Astrocyte (in vitro differentiated cells and primary cell): ENCODE measurements at regions not wholly inside any gene's neighbourhood (a gene's known extent, or its start where the extent isn't known, plus 50 kb on each side); places are given as distances from the start of the nearest gene placed in this dataset.

Experiments
- DNase-seq: peaks from one replicate; pipeline ENCODE4 v3.0.0-alpha.2; 2010; ENCODE audit warnings: low read depth
- FAIRE-seq: peaks from 2 replicates; lab custom pipeline; 2011; peaks lifted over from hg19 to GRCh38; lab: Jason Lieb, UNC
- H2AFZ ChIP-seq: 2 replicates; pipeline ENCODE4 v1.6.0; 2012; ENCODE audit warnings: low read depth, low read length, inconsistent platforms
- H3K27ac ChIP-seq: 2 replicates; pipeline ENCODE4 v1.5.1; 2011; ENCODE audit warnings: low read depth, low read length, inconsistent platforms
- H3K27me3 ChIP-seq: 2 replicates; pipeline ENCODE4 v1.6.0; 2011; ENCODE audit warnings: low read length, inconsistent platforms; ENCODE audit not compliant: insufficient read depth
- H3K36me3 ChIP-seq: 2 replicates; pipeline ENCODE4 v1.5.1; 2011; ENCODE audit warnings: low read length, inconsistent platforms; ENCODE audit not compliant: insufficient read depth
- H3K4me1 ChIP-seq: 2 replicates; pipeline ENCODE4 v1.5.1; 2011; ENCODE audit warnings: low read length, inconsistent platforms; ENCODE audit not compliant: insufficient read depth
- H3K4me2 ChIP-seq: 2 replicates; pipeline ENCODE4 v1.6.0; 2012; ENCODE audit warnings: low read length, inconsistent platforms
- H3K4me3 ChIP-seq: 2 replicates; pipeline ENCODE4 v1.5.1; 2011; ENCODE audit warnings: low read depth, mild to moderate bottlenecking, low read length, inconsistent platforms; ENCODE audit not compliant: insufficient read depth
- H3K79me2 ChIP-seq: 2 replicates; pipeline ENCODE4 v1.6.0; 2012; ENCODE audit warnings: mild to moderate bottlenecking, low read length, inconsistent platforms; ENCODE audit not compliant: insufficient read depth
- H3K9ac ChIP-seq: 2 replicates; pipeline ENCODE4 v1.6.0; 2012; ENCODE audit warnings: mild to moderate bottlenecking, low read length, inconsistent platforms
- H3K9me3 ChIP-seq: 2 replicates; pipeline ENCODE4 v1.5.1; 2012; ENCODE audit warnings: low read depth, mild to moderate bottlenecking, low read length, inconsistent platforms; ENCODE audit not compliant: insufficient read depth
- H4K20me1 ChIP-seq: 2 replicates; pipeline ENCODE4 v1.6.0; 2012; ENCODE audit warnings: low read length, inconsistent platforms; ENCODE audit not compliant: insufficient read depth
- H3K27ac Mint-ChIP-seq: one replicate; pipeline ENCODE4 v1.8.0; 2021; ENCODE audit warnings: mild to moderate bottlenecking, mixed read lengths; ENCODE audit not compliant: unreplicated experiment
- H3K27me3 Mint-ChIP-seq: one replicate; pipeline ENCODE4 v1.8.0; 2021; ENCODE audit warnings: low read depth, mixed read lengths; ENCODE audit not compliant: unreplicated experiment
- H3K36me3 Mint-ChIP-seq: one replicate; pipeline ENCODE4 v1.8.0; 2021; ENCODE audit warnings: low read depth, mixed read lengths; ENCODE audit not compliant: unreplicated experiment
- H3K4me1 Mint-ChIP-seq: one replicate; pipeline ENCODE4 v1.8.0; 2021; ENCODE audit warnings: low read depth, mixed read lengths; ENCODE audit not compliant: unreplicated experiment
- H3K4me3 Mint-ChIP-seq: one replicate; pipeline ENCODE4 v1.8.0; 2021; ENCODE audit warnings: mild to moderate bottlenecking, moderate library complexity, mixed read lengths; ENCODE audit not compliant: unreplicated experiment
- H3K9me3 Mint-ChIP-seq: one replicate; pipeline ENCODE4 v1.8.0; 2021; ENCODE audit warnings: mild to moderate bottlenecking, mixed read lengths; ENCODE audit not compliant: unreplicated experiment
- EZH2 ChIP-seq: IDR thresholded peaks from 2 replicates; pipeline ENCODE4 v1.6.1; 2012; ENCODE audit warnings: mild to moderate bottlenecking, low read length, inconsistent platforms; ENCODE audit not compliant: insufficient read depth
- TF ChIP-seq, protein P1 (sequence below): IDR thresholded peaks from 2 replicates; pipeline ENCODE4 v1.5.1; 2011; ENCODE audit warnings: low read depth, mild to moderate bottlenecking, inconsistent platforms, low read length, moderate library complexity; ENCODE audit not compliant: insufficient read depth

DNA sequence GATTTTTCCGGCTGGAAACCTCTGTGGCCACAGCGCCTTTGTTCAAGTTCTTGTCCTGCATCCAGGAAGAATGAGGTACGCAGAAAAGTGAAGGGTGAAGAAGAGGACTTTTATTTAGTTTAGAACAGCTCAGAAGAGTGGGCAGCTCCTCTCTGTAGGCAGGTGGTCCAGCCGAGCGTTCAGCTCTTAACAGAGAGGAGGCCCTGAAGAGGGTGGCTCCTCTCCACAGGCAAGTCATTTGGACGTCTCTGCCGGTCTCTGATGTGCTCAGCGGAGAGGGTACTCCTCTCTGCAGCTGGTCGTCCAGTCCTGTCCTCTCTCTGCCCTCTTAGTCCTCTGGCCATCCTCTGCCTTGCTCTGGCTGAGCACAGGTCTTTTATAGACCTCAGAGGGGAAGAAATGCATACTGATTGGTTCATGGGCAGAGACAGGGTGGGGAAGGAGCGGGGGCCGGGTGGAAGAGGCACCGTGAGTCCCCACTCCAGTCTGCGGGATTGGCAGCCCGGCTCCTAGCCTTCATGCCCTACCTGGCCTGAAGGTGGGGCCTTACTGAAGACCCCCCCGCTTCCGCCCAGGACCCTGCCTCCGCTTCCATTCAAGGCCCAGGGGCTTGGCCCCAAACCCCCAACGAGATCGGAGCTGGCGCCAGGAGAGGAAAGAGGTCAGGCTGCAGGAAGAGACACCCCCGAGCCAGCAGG is 70.0 kb upstream of the NKD1 start:
- no peaks in the 10 kb centered on the region for H3K79me2 ChIP-seq
- Mint-ChIP-seq H3K9me3 (peaks cover 2% of the 10 kb centered on the region), H3K27ac (no peak overlapping the region), H3K27me3 (peaks cover 22% of the 10 kb centered on the region), H3K36me3 (no peaks in the 10 kb centered on the region), H3K4me3 (no peak overlapping the region), H3K4me1 (peaks cover 8% of the 10 kb centered on the region)
- TF ChIP-seq, protein P1, sequence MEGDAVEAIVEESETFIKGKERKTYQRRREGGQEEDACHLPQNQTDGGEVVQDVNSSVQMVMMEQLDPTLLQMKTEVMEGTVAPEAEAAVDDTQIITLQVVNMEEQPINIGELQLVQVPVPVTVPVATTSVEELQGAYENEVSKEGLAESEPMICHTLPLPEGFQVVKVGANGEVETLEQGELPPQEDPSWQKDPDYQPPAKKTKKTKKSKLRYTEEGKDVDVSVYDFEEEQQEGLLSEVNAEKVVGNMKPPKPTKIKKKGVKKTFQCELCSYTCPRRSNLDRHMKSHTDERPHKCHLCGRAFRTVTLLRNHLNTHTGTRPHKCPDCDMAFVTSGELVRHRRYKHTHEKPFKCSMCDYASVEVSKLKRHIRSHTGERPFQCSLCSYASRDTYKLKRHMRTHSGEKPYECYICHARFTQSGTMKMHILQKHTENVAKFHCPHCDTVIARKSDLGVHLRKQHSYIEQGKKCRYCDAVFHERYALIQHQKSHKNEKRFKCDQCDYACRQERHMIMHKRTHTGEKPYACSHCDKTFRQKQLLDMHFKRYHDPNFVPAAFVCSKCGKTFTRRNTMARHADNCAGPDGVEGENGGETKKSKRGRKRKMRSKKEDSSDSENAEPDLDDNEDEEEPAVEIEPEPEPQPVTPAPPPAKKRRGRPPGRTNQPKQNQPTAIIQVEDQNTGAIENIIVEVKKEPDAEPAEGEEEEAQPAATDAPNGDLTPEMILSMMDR, result no peak
- TF ChIP-seq EZH2, result no peak
- FAIRE-seq (no peak), DNase-seq (no peak)
- H3K9me3 ChIP-seq, result no peaks in the 10 kb centered on the region
- H3K4me3 ChIP-seq, result no peak overlapping the region
- H3K27ac ChIP-seq, result no peak overlapping the region
- no peaks in the 10 kb centered on the region for H3K36me3 ChIP-seq
- H2AFZ ChIP-seq, result no peak overlapping the region
- no peak overlapping the region for H3K9ac ChIP-seq
- H4K20me1 ChIP-seq, result no peaks in the 10 kb centered on the region
- peaks cover 8% of the 10 kb centered on the region for H3K4me1 ChIP-seq
- H3K27me3 ChIP-seq, result peaks cover 9% of the 10 kb centered on the region
- no peak overlapping the region for H3K4me2 ChIP-seq

DNA sequence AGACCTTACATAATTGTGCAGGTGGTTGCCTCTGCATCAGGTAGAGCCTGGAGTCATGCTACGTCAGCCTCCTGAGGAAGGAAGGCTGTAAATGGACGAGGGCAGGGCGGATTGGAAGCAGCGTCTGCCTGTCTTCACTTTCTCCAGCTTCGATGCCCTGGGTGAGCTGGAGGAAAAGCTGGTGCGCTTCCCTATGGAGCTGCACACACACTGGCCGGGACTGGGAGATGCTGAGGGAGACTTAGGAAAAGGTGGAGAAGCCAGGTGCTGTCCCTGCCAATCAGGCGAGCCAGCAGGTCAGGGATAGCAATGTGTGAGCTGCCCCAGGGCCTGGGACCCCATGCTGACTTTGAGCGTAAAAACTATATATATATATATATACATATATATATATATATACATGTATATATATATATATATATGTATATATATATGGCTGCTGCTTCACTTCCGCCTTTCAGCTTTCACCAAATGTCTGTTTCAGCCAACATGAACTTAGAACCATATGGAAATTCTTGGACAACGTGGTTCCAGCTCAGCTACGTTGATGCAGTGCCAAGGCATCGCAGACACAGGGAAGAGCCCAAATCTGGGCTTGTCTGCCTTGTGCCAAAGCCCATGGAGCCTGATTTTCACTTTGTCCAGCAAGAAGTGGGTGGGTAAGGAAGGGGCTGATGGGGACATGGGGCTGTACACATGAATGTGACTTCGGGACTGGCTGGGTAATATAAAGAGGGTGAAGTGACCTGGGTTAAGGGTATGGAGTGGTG is 71.5 kb upstream of the NKD1 start:
- Histone ChIP-seq H3K27me3 (peaks cover 9% of the 10 kb centered on the region), H3K4me2 (no peak overlapping the region), H3K4me1 (peaks cover 10% of the 10 kb centered on the region), H4K20me1 (no peaks in the 10 kb centered on the region), H3K27ac (no peak overlapping the region), H3K79me2 (no peaks in the 10 kb centered on the region), H3K4me3 (no peak overlapping the region), H3K36me3 (no peaks in the 10 kb centered on the region), H2AFZ (no peak overlapping the region), H3K9me3 (no peaks in the 10 kb centered on the region), H3K9ac (no peak overlapping the region)
- H3K27ac Mint-ChIP-seq, result no peak overlapping the region
- peaks cover 2% of the 10 kb centered on the region for H3K9me3 Mint-ChIP-seq
- no peak overlapping the region for H3K4me3 Mint-ChIP-seq
- H3K27me3 Mint-ChIP-seq, result peaks cover 22% of the 10 kb centered on the region
- no peaks in the 10 kb centered on the region for H3K36me3 Mint-ChIP-seq
- TF ChIP-seq, protein P1, result no peak
- TF ChIP-seq EZH2, result no peak
- DNase-seq (no peak), FAIRE-seq (no peak)
- peaks cover 15% of the 10 kb centered on the region for H3K4me1 Mint-ChIP-seq
